H1 (cell line): ENCODE measurements at regions not wholly inside any gene's neighbourhood (a gene's known extent, or its start where the extent isn't known, plus 50 kb on each side); places are given as distances from the start of the nearest gene placed in this dataset.

ENCODE experiments used
- CREB1 ChIP-seq: IDR thresholded peaks from 2 replicates; pipeline ENCODE4 v1.6.1; 2012; ENCODE audit warnings: inconsistent platforms
- TF ChIP-seq, protein P1 (sequence below): IDR thresholded peaks from 2 replicates; pipeline ENCODE4 v1.6.1; 2011; ENCODE audit warnings: low read length, improper control_type of control experiment

DNA sequence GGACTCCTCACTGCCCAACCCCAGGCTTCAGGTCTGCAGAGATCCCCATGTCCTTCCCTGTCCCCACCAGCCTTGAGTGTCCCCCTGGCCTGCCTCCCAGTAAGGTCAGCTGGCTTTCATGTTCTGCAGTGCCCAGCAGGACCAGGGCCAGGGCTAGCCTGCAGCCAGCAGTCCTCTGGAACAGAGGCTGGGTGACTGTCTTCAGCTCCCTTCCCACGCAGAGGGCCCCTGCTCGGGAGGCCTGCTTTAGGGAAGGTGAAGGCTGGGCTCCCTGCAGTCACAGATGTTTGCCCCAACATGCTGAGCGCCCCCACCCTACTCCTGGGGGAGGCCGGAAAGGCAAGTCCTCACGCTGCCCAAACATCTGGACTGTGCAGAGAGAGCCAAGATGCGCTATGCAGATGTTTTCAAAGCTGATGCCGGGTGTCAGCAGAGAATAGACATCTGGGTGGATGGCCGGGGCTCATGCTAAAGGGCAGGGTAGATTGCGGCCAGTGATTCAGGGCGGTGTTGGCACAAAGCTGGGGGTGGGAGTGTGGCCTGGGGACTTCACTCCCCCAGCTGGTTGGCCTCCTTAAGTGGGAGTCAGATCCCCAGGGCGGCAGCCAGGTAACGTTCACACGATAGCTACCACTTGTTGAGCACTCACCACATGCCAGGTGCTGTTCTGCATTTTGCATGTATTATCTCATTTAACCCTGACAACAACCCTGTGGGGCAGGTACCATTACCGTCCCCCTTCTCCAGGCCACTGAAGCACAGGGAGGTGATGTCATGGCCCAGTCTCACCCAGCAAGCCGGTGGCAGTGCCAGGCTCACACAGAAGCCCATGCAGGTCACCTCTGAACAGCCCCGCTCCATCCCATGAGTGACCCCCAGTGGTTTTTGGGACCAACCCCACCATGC is 71.2 kb upstream of the COL13A1 start (continued):
- TF ChIP-seq, protein P1, sequence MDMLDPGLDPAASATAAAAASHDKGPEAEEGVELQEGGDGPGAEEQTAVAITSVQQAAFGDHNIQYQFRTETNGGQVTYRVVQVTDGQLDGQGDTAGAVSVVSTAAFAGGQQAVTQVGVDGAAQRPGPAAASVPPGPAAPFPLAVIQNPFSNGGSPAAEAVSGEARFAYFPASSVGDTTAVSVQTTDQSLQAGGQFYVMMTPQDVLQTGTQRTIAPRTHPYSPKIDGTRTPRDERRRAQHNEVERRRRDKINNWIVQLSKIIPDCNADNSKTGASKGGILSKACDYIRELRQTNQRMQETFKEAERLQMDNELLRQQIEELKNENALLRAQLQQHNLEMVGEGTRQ = no peak
- no peak for TF ChIP-seq CREB1
